NT2/D1 (cell line): ENCODE measurements at regions not wholly inside any gene's neighbourhood (a gene's known extent, or its start where the extent isn't known, plus 50 kb on each side); places are given as distances from the start of the nearest gene placed in this dataset.
"Not testable (repeated sequence)": the region's sequence is repeated elsewhere in the genome, so short reads cannot be mapped to it uniquely, and the experiment has no call there.

Source experiments
- DNase-seq: peaks from one replicate; pipeline ENCODE4 v3.0.0-alpha.2; 2011; ENCODE audit warnings: low read depth, low spot score
- H3K27me3 ChIP-seq: 2 replicates; pipeline ENCODE4 v1.6.0; 2011; ENCODE audit warnings: mild to moderate bottlenecking; ENCODE audit not compliant: insufficient read length, insufficient read depth
- H3K36me3 ChIP-seq: 2 replicates; pipeline ENCODE4 v1.6.1; 2011; ENCODE audit warnings: mild to moderate bottlenecking, low read length, mixed read lengths; ENCODE audit not compliant: insufficient read depth, insufficient read length
- H3K4me1 ChIP-seq: 2 replicates; pipeline ENCODE4 v1.5.1; 2011; ENCODE audit not compliant: insufficient read depth, insufficient read length
- H3K4me3 ChIP-seq: 2 replicates; pipeline ENCODE4 v1.5.1; 2011; ENCODE audit warnings: low read depth; ENCODE audit not compliant: insufficient read length
- H3K9ac ChIP-seq: 2 replicates; pipeline ENCODE4 v1.6.0; 2011; ENCODE audit warnings: low read depth; ENCODE audit not compliant: insufficient read length
- H3K9me3 ChIP-seq: 2 replicates; pipeline ENCODE4 v1.5.1; 2011; ENCODE audit warnings: mild to moderate bottlenecking, low read length; ENCODE audit not compliant: insufficient read depth
- SUZ12 ChIP-seq: IDR thresholded peaks from 2 replicates; pipeline ENCODE4 v1.6.1; 2011; ENCODE audit not compliant: insufficient read length, insufficient read depth; ENCODE audit errors: extremely low read depth
- YY1 ChIP-seq: IDR thresholded peaks from 2 replicates; pipeline ENCODE4 v1.6.1; 2011; ENCODE audit not compliant: insufficient read length, insufficient read depth
- ZNF274 ChIP-seq: IDR thresholded peaks from 2 replicates; pipeline ENCODE4 v1.6.1; 2011; ENCODE audit warnings: mild to moderate bottlenecking, low read depth, low read length

GRCh38 chr17:64742326-64742725 lies 80.2 kb upstream of the SMURF2 start:
- no peaks in the 10 kb centered on the region for H3K9me3 ChIP-seq
- H3K4me3 ChIP-seq = no peak overlapping the region
- DNase-seq = no peak
- H3K9ac ChIP-seq = no peak overlapping the region
- H3K4me1 ChIP-seq = peaks cover 3% of the 10 kb centered on the region
- H3K36me3 ChIP-seq = no peaks in the 10 kb centered on the region
- no peaks in the 10 kb centered on the region for H3K27me3 ChIP-seq
- TF ChIP-seq ZNF274 = no peak
- no peak for TF ChIP-seq YY1
- TF ChIP-seq SUZ12 = no peak

- not testable (repeated sequence) for H3K4me1 ChIP-seq, H3K27me3 ChIP-seq, H3K4me3 ChIP-seq, H3K9me3 ChIP-seq, H3K36me3 ChIP-seq, H3K9ac ChIP-seq, DNase-seq
Observed at GRCh38 chr17:64741916-64742315, 79.8 kb upstream of the SMURF2 start.

GRCh38 chr17:64741038-64741641 lies 79.0 kb upstream of the SMURF2 start:
- H3K4me3 ChIP-seq = no peak overlapping the region
- peaks cover 3% of the 10 kb centered on the region for H3K4me1 ChIP-seq
- no peaks in the 10 kb centered on the region for H3K36me3 ChIP-seq
- no peak for DNase-seq
- H3K9ac ChIP-seq = no peak overlapping the region
- H3K27me3 ChIP-seq = no peaks in the 10 kb centered on the region
- TF ChIP-seq YY1 (no peak), ZNF274 (no peak), SUZ12 (no peak)
- no peaks in the 10 kb centered on the region for H3K9me3 ChIP-seq

GRCh38 chr17:64739316-64740058 lies 77.4 kb upstream of the SMURF2 start:
- Histone ChIP-seq H3K4me3 (no peak overlapping the region), H3K27me3 (no peaks in the 10 kb centered on the region), H3K9ac (no peak overlapping the region), H3K4me1 (peaks cover 3% of the 10 kb centered on the region), H3K36me3 (no peaks in the 10 kb centered on the region), H3K9me3 (no peaks in the 10 kb centered on the region)
- TF ChIP-seq YY1 (no peak), SUZ12 (no peak), ZNF274 (no peak)
- no peak for DNase-seq

GRCh38 chr17:64736804-64737492 lies 74.8 kb upstream of the SMURF2 start:
- peaks cover 3% of the 10 kb centered on the region for H3K4me1 ChIP-seq
- H3K9ac ChIP-seq = no peak overlapping the region
- TF ChIP-seq YY1 (no peak), ZNF274 (no peak), SUZ12 (no peak)
- no peaks in the 10 kb centered on the region for H3K9me3 ChIP-seq
- no peak for DNase-seq
- H3K4me3 ChIP-seq = no peak overlapping the region
- H3K27me3 ChIP-seq = no peaks in the 10 kb centered on the region
- H3K36me3 ChIP-seq = no peaks in the 10 kb centered on the region

- no peak overlapping the region for H3K9ac ChIP-seq
- H3K9me3 ChIP-seq = no peaks in the 10 kb centered on the region
- no peak for DNase-seq
- no peak overlapping the region for H3K4me3 ChIP-seq
- no peaks in the 10 kb centered on the region for H3K4me1 ChIP-seq
- TF ChIP-seq YY1 (no peak), SUZ12 (no peak), ZNF274 (no peak)
- H3K27me3 ChIP-seq = no peaks in the 10 kb centered on the region
- no peaks in the 10 kb centered on the region for H3K36me3 ChIP-seq
Observed at GRCh38 chr17:64732336-64733006, 70.4 kb upstream of the SMURF2 start.

GRCh38 chr17:64730023-64730422 lies 67.9 kb upstream of the SMURF2 start:
- H3K4me3 ChIP-seq, H3K36me3 ChIP-seq, H3K9me3 ChIP-seq, DNase-seq, H3K27me3 ChIP-seq, H3K4me1 ChIP-seq, H3K9ac ChIP-seq: not testable (repeated sequence)
